Duodenal mucosa (tissue), 2 donors: ENCODE measurements at regions not wholly inside any gene's neighbourhood (a gene's known extent, or its start where the extent isn't known, plus 50 kb on each side); places are given as distances from the start of the nearest gene placed in this dataset.
"Not testable (repeated sequence)": the region's sequence is repeated elsewhere in the genome, so short reads cannot be mapped to it uniquely, and the experiment has no call there.

Experiments
- H3K27ac ChIP-seq: one replicate; pipeline ENCODE4 v1.7.0; 2013; ENCODE audit warnings: low read depth, low read length
- H3K27me3 ChIP-seq, 2 donors: one replicate each; pipeline ENCODE4 v1.7.0; 2013; ENCODE audit warnings: low read length in 2 of 2, control low read depth in 1 of 2; ENCODE audit not compliant: insufficient read depth in 2 of 2, control insufficient read depth in 1 of 2
- H3K36me3 ChIP-seq, 2 donors: one replicate each; pipeline ENCODE4 v1.7.0; 2013; ENCODE audit warnings: low read length in 2 of 2, control low read depth in 1 of 2; ENCODE audit not compliant: insufficient read depth in 2 of 2, control insufficient read depth in 1 of 2
- H3K4me1 ChIP-seq, 2 donors: one replicate each; pipeline ENCODE4 v1.7.0; 2013; ENCODE audit warnings: low read length in 2 of 2, control low read depth in 1 of 2; ENCODE audit not compliant: insufficient read depth in 2 of 2, control insufficient read depth in 1 of 2
- H3K4me3 ChIP-seq, 2 donors: one replicate each; pipeline ENCODE4 v1.7.0; 2013; ENCODE audit warnings: low read length in 2 of 2, low read depth in 1 of 2
- H3K9ac ChIP-seq, 2 donors: one replicate each; pipeline ENCODE4 v1.7.0; 2013; ENCODE audit warnings: low read length in 2 of 2, low read depth in 1 of 2
- H3K9me3 ChIP-seq, 2 donors: one replicate each; pipeline ENCODE4 v1.7.0; 2013; ENCODE audit warnings: low read length in 2 of 2, control low read depth in 1 of 2; ENCODE audit not compliant: control insufficient read depth in 1 of 2

GRCh38 chr7:131764143-131764775 is 207.8 kb upstream of the PODXL start:
- H3K9ac ChIP-seq, result no peak overlapping the region
- H3K27ac ChIP-seq, result no peak overlapping the region
- no peak overlapping the region for H3K4me3 ChIP-seq
- peaks cover 0 to 4% of the 10 kb centered on the region in 2 donors for H3K27me3 ChIP-seq
- no peaks in the 10 kb centered on the region for H3K36me3 ChIP-seq
- H3K4me1 ChIP-seq, result no peaks in the 10 kb centered on the region
- H3K9me3 ChIP-seq, result no peaks in the 10 kb centered on the region

GRCh38 chr7:131762753-131763152 is 206.3 kb upstream of the PODXL start:
- peaks cover 0 to 4% of the 10 kb centered on the region in 2 donors for H3K27me3 ChIP-seq
- H3K36me3 ChIP-seq, result no peaks in the 10 kb centered on the region
- no peaks in the 10 kb centered on the region for H3K9me3 ChIP-seq
- H3K27ac ChIP-seq, result no peak overlapping the region
- no peak overlapping the region for H3K4me3 ChIP-seq
- H3K4me1 ChIP-seq, result no peaks in the 10 kb centered on the region
- no peak overlapping the region for H3K9ac ChIP-seq

GRCh38 chr7:131755801-131756200 is 199.4 kb upstream of the PODXL start:
- H3K27me3 ChIP-seq, H3K4me3 ChIP-seq, H3K9ac ChIP-seq, H3K4me1 ChIP-seq, H3K9me3 ChIP-seq, H3K36me3 ChIP-seq, H3K27ac ChIP-seq: not testable (repeated sequence)

GRCh38 chr7:131753620-131754222 is 197.3 kb upstream of the PODXL start:
- H3K27ac ChIP-seq, result no peak overlapping the region
- no peaks in the 10 kb centered on the region for H3K36me3 ChIP-seq
- H3K4me1 ChIP-seq, result no peaks in the 10 kb centered on the region
- H3K27me3 ChIP-seq, result no peaks in the 10 kb centered on the region
- H3K9me3 ChIP-seq, result no peaks in the 10 kb centered on the region
- H3K9ac ChIP-seq, result no peak overlapping the region
- no peak overlapping the region for H3K4me3 ChIP-seq

GRCh38 chr7:131747658-131748232 is 191.3 kb upstream of the PODXL start:
- Histone ChIP-seq H3K4me3 (no peak overlapping the region), H3K9ac (no peak overlapping the region), H3K27me3 (no peaks in the 10 kb centered on the region), H3K9me3 (no peaks in the 10 kb centered on the region), H3K36me3 (no peaks in the 10 kb centered on the region), H3K4me1 (no peaks in the 10 kb centered on the region), H3K27ac (no peak overlapping the region)

GRCh38 chr7:131745390-131746248 is 189.2 kb upstream of the PODXL start:
- Histone ChIP-seq H3K9me3 (no peaks in the 10 kb centered on the region), H3K4me1 (no peaks in the 10 kb centered on the region), H3K9ac (no peak overlapping the region), H3K36me3 (no peaks in the 10 kb centered on the region), H3K4me3 (no peak overlapping the region), H3K27ac (no peak overlapping the region), H3K27me3 (no peaks in the 10 kb centered on the region)

- peaks cover 0 to 5% of the 10 kb centered on the region in 2 donors for H3K27me3 ChIP-seq
- no peak overlapping the region for H3K4me3 ChIP-seq
- H3K9ac ChIP-seq, result no peak overlapping the region
These were observed 185.0 kb upstream of the PODXL start for GRCh38 chr7:131741446-131741845.

GRCh38 chr7:131737746-131738465 is 181.5 kb upstream of the PODXL start:
- Histone ChIP-seq H3K9me3 (no peaks in the 10 kb centered on the region), H3K36me3 (no peaks in the 10 kb centered on the region), H3K4me1 (no peaks in the 10 kb centered on the region), H3K27ac (no peak overlapping the region), H3K4me3 (no peak overlapping the region), H3K9ac (no peak overlapping the region), H3K27me3 (peaks cover 0 to 5% of the 10 kb centered on the region in 2 donors)

More at GRCh38 chr7:131741446-131741845, 185.0 kb upstream of the PODXL start:
- no peaks in the 10 kb centered on the region for H3K36me3 ChIP-seq
- H3K9me3 ChIP-seq, result no peaks in the 10 kb centered on the region
- no peak overlapping the region for H3K27ac ChIP-seq
- H3K4me1 ChIP-seq, result no peaks in the 10 kb centered on the region

- Histone ChIP-seq H3K27ac (no peak overlapping the region), H3K9ac (no peak overlapping the region), H3K4me1 (no peaks in the 10 kb centered on the region), H3K36me3 (no peaks in the 10 kb centered on the region), H3K4me3 (no peak overlapping the region), H3K9me3 (no peaks in the 10 kb centered on the region), H3K27me3 (peaks cover 0 to 5% of the 10 kb centered on the region in 2 donors)
These were observed 178.7 kb upstream of the PODXL start for GRCh38 chr7:131735101-131735500.
